T follicular helper cell (primary cell): ENCODE measurements at regions not wholly inside any gene's neighbourhood (a gene's known extent, or its start where the extent isn't known, plus 50 kb on each side); places are given as distances from the start of the nearest gene placed in this dataset.

ENCODE experiments used
- DNase-seq: peaks from one replicate; pipeline ENCODE4 v3.0.0-alpha.2; 2020; ENCODE audit warnings: low read depth

DNA sequence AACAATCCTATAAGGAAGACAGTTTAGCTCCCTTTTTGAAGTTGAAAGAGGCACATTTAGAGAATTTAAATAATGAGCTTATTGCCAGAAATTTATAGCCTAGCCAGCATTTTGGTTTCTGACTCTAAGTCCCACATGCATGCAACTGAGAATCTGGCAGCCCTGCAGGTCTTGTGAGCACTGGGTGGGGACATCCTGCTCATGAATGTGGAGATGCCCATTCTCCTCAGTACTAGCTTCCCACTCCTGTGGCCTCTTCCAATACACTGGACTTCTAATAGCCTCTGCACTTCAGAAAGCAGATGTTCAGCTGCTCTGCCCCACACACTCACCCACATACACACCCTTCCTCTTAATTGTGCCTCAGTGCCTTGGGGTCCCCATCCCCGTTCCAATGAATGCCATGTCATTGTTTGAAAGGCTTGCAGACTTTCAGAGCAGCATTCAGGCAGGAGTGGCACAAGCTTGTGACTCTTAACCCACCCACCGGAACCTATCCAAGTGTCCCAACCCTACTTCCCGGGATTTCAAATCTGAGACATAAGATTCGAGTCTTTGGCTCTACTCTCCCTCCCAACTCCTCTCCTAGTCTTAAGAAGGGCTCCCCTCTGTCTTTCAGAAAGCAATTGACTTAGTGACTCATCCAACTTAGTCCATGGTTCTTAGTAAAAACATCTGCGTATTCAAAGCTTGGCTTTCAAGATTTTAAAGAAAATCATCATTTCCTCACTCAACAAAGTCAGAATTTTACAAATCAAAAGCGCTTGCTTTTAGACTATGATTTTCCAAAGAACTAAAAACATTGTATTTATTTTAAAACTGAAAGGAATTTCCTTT is 80.0 kb upstream of the FREM2 start:
- DNase-seq = no peak

DNA sequence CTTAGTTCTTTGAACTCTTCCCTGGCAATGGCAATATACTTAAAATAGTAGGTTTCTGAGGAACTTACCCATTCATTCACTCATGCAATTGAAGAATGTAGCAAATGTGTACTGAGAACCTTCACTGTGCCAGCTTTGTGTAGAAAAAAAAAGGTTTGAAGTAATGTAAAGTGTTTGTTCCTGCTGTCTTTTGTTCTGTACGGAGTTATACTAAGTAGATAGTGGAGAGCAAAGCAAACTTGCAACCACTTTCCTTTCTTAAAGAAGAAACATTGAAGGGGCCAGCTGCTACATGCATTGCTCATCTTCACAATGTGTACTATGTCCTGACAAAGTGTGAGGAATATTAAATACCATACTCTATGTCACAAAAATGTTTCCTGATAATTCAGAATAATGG is 68.9 kb upstream of the FREM2 start:
- no peak for DNase-seq

DNA sequence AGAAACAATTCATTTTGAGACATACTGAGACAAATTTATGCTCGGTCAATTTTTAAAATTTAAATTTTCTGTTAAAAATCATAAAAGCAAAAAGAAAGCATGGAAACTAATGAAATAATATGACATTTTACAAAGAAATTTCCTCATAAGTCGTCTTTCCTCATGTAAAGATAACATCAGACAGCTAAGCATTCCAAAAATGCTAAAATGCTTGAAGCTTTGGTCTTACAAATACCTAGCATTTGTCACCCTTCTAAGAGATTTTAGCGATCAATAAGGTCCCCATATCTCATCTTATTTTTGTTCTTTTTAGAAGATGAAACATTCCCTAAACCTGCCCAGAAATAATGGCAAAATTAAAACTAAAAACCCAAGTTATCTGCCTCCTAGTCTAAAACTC is 68.5 kb upstream of the FREM2 start:
- DNase-seq = no peak

- no peak for DNase-seq
Observed at GRCh38 chr13:38618881-38619280, 68.0 kb upstream of the FREM2 start.

DNA sequence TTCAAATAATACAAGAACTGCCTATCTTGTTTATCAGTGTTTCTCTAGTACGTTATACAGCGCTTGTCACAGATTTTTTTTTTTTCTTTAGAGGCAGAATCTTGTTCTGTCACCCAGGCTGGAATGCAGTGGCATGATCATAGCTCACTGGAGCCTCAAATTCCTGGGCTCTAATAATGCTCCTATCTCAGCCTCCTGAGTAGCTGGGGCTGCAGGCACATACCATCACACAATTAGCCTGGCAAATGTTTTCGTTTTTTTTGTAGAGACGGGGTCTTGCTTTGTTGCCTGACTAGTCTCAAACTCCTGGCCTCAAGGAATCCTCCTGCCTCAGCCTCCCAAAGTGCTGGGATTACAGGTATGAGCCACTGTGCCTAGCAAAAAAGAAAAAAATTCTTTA is 66.0 kb upstream of the FREM2 start:
- no peak for DNase-seq

DNA sequence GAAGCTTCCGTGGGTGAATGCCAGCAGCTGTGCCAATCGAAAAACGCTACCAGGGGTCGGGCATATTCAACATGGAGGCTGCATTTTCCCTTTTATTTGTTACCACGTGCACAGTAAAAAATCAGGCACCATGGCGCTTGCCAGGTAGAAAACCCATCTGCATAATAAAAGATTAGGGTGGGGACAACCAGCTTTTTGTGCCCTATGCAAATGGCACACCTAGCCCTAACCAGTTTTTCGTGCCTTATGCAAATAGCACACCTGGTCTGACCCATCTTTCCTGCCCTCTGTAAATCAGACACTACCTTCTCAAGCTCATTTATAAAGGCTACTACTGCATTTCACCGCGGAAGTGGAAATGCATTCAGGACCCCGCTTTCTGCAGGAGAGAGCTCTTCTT is 62.1 kb upstream of the FREM2 start:
- no peak for DNase-seq

GRCh38 chr13:38628554-38628953 is 58.3 kb upstream of the FREM2 start:
- DNase-seq = no peak

GRCh38 chr13:38630780-38631179 is 56.1 kb upstream of the FREM2 start:
- no peak for DNase-seq

DNA sequence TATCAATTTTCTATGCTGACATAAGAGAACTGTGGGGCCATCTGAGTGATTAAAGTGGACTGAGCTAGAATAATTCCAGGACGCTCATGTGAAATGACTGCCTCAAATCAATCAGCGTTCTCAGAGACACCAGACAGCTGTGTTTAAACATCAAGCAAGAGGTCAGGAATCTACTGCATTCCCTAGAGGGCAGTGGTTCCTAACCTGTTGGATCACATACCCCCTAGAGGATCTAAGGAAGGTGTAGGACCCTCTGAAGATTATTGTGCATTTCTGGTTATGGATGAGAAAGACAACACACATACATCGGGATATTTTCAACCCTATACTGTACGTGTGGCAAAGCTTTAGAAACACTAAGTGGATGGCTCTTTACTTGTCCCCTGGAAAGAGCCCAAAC is 51.8 kb upstream of the FREM2 start:
- DNase-seq = no peak

DNA sequence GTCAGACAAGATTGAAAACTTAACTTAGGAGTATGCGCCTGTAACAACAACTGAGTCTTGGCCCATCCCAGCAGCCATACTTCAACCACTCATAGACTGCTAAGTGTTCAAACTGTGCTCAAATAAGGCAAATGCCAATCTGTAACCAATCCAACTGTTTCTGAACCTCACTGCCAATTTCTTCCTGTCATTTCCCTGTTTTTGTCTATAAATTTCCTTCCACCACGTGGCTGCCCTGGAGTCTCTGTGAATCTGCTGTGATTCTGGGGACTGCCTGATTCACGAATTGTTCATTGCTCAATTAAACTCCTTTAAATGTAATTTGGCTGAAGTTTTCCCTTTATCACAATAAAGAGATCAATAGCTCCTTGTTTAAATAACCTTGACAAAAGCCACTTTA is 50.8 kb upstream of the FREM2 start:
- no peak for DNase-seq

- DNase-seq = no peak
Observed at GRCh38 chr13:38636761-38637160, 50.1 kb upstream of the FREM2 start.
